T-cell (primary cell): ENCODE measurements at regions not wholly inside any gene's neighbourhood (a gene's known extent, or its start where the extent isn't known, plus 50 kb on each side); places are given as distances from the start of the nearest gene placed in this dataset.

Experiments
- ATAC-seq, 4 experiments: fragments of 200-7000 bp in 3 of 4; fragments of 150-1000 bp in 1 of 4; cut with Tn5 transposase; replicated peaks in 1 of 4; 1 replicate in 3 of 4; 2 replicates in 1 of 4; pipeline ENCODE4 v1.10.0; 2021; ENCODE audit warnings: moderate library complexity in 3 of 4, mild to moderate bottlenecking in 2 of 4, moderate number of reproducible peaks in 1 of 4
- CTCF ChIA-PET, 2 donors: fragments of 300-600 bp; sonication (Branson Sonifier 250); formaldehyde crosslinking; loops; one replicate each; lab custom pipeline; 2022; ENCODE audit warnings: antibody characterized with exemption in 2 of 2; lab: Charles Lee
- POLR2A ChIA-PET, 2 donors: fragments of 300-600 bp; sonication (Branson Sonifier 250); formaldehyde crosslinking; loops; one replicate each; lab custom pipeline; 2022; ENCODE audit warnings: antibody characterized with exemption in 2 of 2; lab: Charles Lee
- DNase-seq, 35 experiments: peaks; one replicate each; pipeline versions ENCODE4 v3.0.0 to v3.0.0-alpha.2; 2013 to 2023
- H3K27ac ChIP-seq: one replicate; pipeline ENCODE4 v1.5.1; 2013; ENCODE audit warnings: low read length
- H3K27me3 ChIP-seq, 2 experiments: replicated peaks in 1 of 2; 1 replicate in 1 of 2; 2 replicates in 1 of 2; pipeline versions ENCODE4 v1.6.1 to v1.7.0; 2013; ENCODE audit warnings: low read length in 1 of 2, mixed read lengths in 1 of 2; ENCODE audit not compliant: control insufficient read depth in 2 of 2, insufficient read depth in 2 of 2; ENCODE audit errors: extremely low read depth in 1 of 2
- H3K36me3 ChIP-seq, 2 donors: 1 replicate in 1 of 2; 2 replicates in 1 of 2; pipeline versions ENCODE4 v1.6.1 to v1.7.0; 2013; ENCODE audit warnings: low read length in 1 of 2; ENCODE audit not compliant: control insufficient read depth in 2 of 2, insufficient read depth in 1 of 2; ENCODE audit errors: extremely low read depth in 1 of 2
- H3K4me1 ChIP-seq, 2 experiments: 1 replicate in 1 of 2; 2 replicates in 1 of 2; pipeline versions ENCODE4 v1.6.1 to v1.7.0; 2013; ENCODE audit warnings: low read length in 2 of 2, mixed read lengths in 1 of 2; ENCODE audit not compliant: insufficient read depth in 2 of 2, control insufficient read depth in 1 of 2; ENCODE audit errors: extremely low read depth in 1 of 2
- H3K4me3 ChIP-seq, 2 donors: 1 replicate in 1 of 2; 2 replicates in 1 of 2; pipeline versions ENCODE4 v1.5.1 to v1.7.0; 2013; ENCODE audit warnings: mild to moderate bottlenecking in 2 of 2, low read length in 1 of 2, moderate library complexity in 1 of 2; ENCODE audit not compliant: control insufficient read depth in 1 of 2; ENCODE audit errors: extremely low read depth in 1 of 2
- H3K9me3 ChIP-seq: 2 replicates; pipeline ENCODE4 v1.7.0; 2013
- H3K27ac Mint-ChIP-seq, 2 donors: one replicate each; pipeline ENCODE4 v1.8.0; 2020 to 2021; ENCODE audit warnings: mild to moderate bottlenecking in 2 of 2, mixed read lengths in 2 of 2
- H3K27me3 Mint-ChIP-seq, 2 donors: one replicate each; pipeline ENCODE4 v1.8.0; 2021 to 2022; ENCODE audit warnings: mixed read lengths in 2 of 2
- H3K36me3 Mint-ChIP-seq: one replicate; pipeline ENCODE4 v1.8.0; 2021; ENCODE audit warnings: mixed read lengths
- H3K4me1 Mint-ChIP-seq, 3 donors: one replicate each; pipeline ENCODE4 v1.8.0; 2020 to 2022; ENCODE audit warnings: mixed read lengths in 3 of 3, mild to moderate bottlenecking in 1 of 3
- H3K4me3 Mint-ChIP-seq, 3 donors: one replicate each; pipeline ENCODE4 v1.8.0; 2020 to 2022; ENCODE audit warnings: mild to moderate bottlenecking in 3 of 3, mixed read lengths in 3 of 3, moderate library complexity in 3 of 3
- H3K9me3 Mint-ChIP-seq, 3 donors: one replicate each; pipeline ENCODE4 v1.8.0; 2020 to 2022; ENCODE audit warnings: mixed read lengths in 3 of 3
- WGBS: methylation state at CpG from one replicate; pipeline ENCODE4 v1.1.5; 2013; ENCODE audit warnings: missing lambda C conversion rate; ENCODE audit not compliant: insufficient coverage; 5-methylcytosine and 5-hydroxymethylcytosine counted together

- ChIA-PET POLR2A (no interaction called here), CTCF (no interaction called here)
- Histone ChIP-seq H3K36me3 (no peaks in the 10 kb centered on the region), H3K9me3 (no peaks in the 10 kb centered on the region), H3K4me3 (no peak overlapping the region), H3K4me1 (no peaks in the 10 kb centered on the region), H3K27ac (no peak overlapping the region), H3K27me3 (no peaks in the 10 kb centered on the region)
- H3K27me3 Mint-ChIP-seq = peaks cover 0 to 5% of the 10 kb centered on the region in 2 donors
- H3K9me3 Mint-ChIP-seq = peaks cover 0 to 4% (median 0%) of the 10 kb centered on the region in 3 donors
- no peak overlapping the region for H3K27ac Mint-ChIP-seq
- ATAC-seq (no peak), DNase-seq (no peak)
- no peaks in the 10 kb centered on the region for H3K36me3 Mint-ChIP-seq
- no CpG with 5 or more reads among the region's 2 CpGs for WGBS
- H3K4me3 Mint-ChIP-seq = no peak overlapping the region
- H3K4me1 Mint-ChIP-seq = no peaks in the 10 kb centered on the region
Observed at GRCh38 chr4:12689457-12689856, 794.7 kb downstream of the RAB28 start.

GRCh38 chr4:12679217-12679616 lies 804.9 kb downstream of the RAB28 start:
- Histone ChIP-seq H3K4me1 (no peaks in the 10 kb centered on the region), H3K4me3 (no peak overlapping the region), H3K27ac (no peak overlapping the region), H3K36me3 (no peaks in the 10 kb centered on the region), H3K9me3 (no peaks in the 10 kb centered on the region), H3K27me3 (no peaks in the 10 kb centered on the region)
- DNase-seq (no peak), ATAC-seq (no peak)
- H3K4me1 Mint-ChIP-seq = no peaks in the 10 kb centered on the region
- H3K27ac Mint-ChIP-seq = no peak overlapping the region
- POLR2A ChIA-PET = no interaction called here
- H3K9me3 Mint-ChIP-seq = peaks cover 7 to 15% (median 13%) of the 10 kb centered on the region in 3 donors
- CTCF ChIA-PET = no interaction called here
- no CpG with 5 or more reads among the region's 2 CpGs for WGBS
- H3K36me3 Mint-ChIP-seq = no peaks in the 10 kb centered on the region
- no peak overlapping the region for H3K4me3 Mint-ChIP-seq
- H3K27me3 Mint-ChIP-seq = no peaks in the 10 kb centered on the region

- no peaks in the 10 kb centered on the region for H3K27me3 Mint-ChIP-seq
- H3K36me3 ChIP-seq = no peaks in the 10 kb centered on the region
- no peaks in the 10 kb centered on the region for H3K9me3 ChIP-seq
- H3K4me3 Mint-ChIP-seq = no peak overlapping the region
- no peaks in the 10 kb centered on the region for H3K36me3 Mint-ChIP-seq
- H3K4me3 ChIP-seq = no peak overlapping the region
- no peak for DNase-seq
- peaks cover 10 to 26% (median 20%) of the 10 kb centered on the region in 3 donors for H3K9me3 Mint-ChIP-seq
- ATAC-seq = no peak
- no peaks in the 10 kb centered on the region for H3K4me1 Mint-ChIP-seq
- H3K27ac ChIP-seq = no peak overlapping the region
- H3K27me3 ChIP-seq = no peaks in the 10 kb centered on the region
- H3K27ac Mint-ChIP-seq = no peak overlapping the region
- POLR2A ChIA-PET = no interaction called here
- CTCF ChIA-PET = no interaction called here
- no peaks in the 10 kb centered on the region for H3K4me1 ChIP-seq
Observed at GRCh38 chr4:12674184-12674583, 810.0 kb downstream of the RAB28 start.

GRCh38 chr4:12672303-12672702 lies 811.8 kb downstream of the RAB28 start:
- Mint-ChIP-seq H3K36me3 (no peaks in the 10 kb centered on the region), H3K4me3 (no peak overlapping the region), H3K9me3 (peaks cover 10 to 26% (median 20%) of the 10 kb centered on the region in 3 donors), H3K27ac (no peak overlapping the region), H3K27me3 (no peaks in the 10 kb centered on the region), H3K4me1 (no peaks in the 10 kb centered on the region)
- no CpG with 5 or more reads among the region's 4 CpGs for WGBS
- no peak overlapping the region for H3K27ac ChIP-seq
- H3K4me1 ChIP-seq = no peaks in the 10 kb centered on the region
- no peaks in the 10 kb centered on the region for H3K9me3 ChIP-seq
- ChIA-PET POLR2A (interaction anchor here in 1 of 2 donors (0.6 kb wide), 1 partner anchor 394 kb away, joined by 3 read pairs; no protein-coding TSS in a partner anchor), CTCF (no interaction called here)
- H3K36me3 ChIP-seq = no peaks in the 10 kb centered on the region
- ATAC-seq = no peak
- no peak overlapping the region for H3K4me3 ChIP-seq
- H3K27me3 ChIP-seq = no peaks in the 10 kb centered on the region
- DNase-seq = no peak

- no peaks in the 10 kb centered on the region for H3K27me3 ChIP-seq
- no peak overlapping the region for H3K4me3 ChIP-seq
- H3K27ac ChIP-seq = no peak overlapping the region
- DNase-seq (no peak), ATAC-seq (no peak)
- CTCF ChIA-PET = no interaction called here
- no peaks in the 10 kb centered on the region for H3K27me3 Mint-ChIP-seq
- H3K36me3 Mint-ChIP-seq = no peaks in the 10 kb centered on the region
- POLR2A ChIA-PET = no interaction called here
- H3K4me1 ChIP-seq = no peaks in the 10 kb centered on the region
- H3K4me1 Mint-ChIP-seq = no peaks in the 10 kb centered on the region
- H3K9me3 Mint-ChIP-seq = peaks cover 0 to 9% (median 8%) of the 10 kb centered on the region in 3 donors
- H3K27ac Mint-ChIP-seq = no peak overlapping the region
- no peak overlapping the region for H3K4me3 Mint-ChIP-seq
- no CpG with 5 or more reads among the region's 2 CpGs for WGBS
- H3K36me3 ChIP-seq = no peaks in the 10 kb centered on the region
- no peaks in the 10 kb centered on the region for H3K9me3 ChIP-seq
Observed at GRCh38 chr4:12658146-12658545, 826.0 kb downstream of the RAB28 start.

- H3K27me3 Mint-ChIP-seq = no peaks in the 10 kb centered on the region
- WGBS = no CpG with 5 or more reads among the region's 3 CpGs
- H3K4me1 Mint-ChIP-seq = no peaks in the 10 kb centered on the region
- CTCF ChIA-PET = no interaction called here
- POLR2A ChIA-PET = no interaction called here
- no peaks in the 10 kb centered on the region for H3K27me3 ChIP-seq
- H3K27ac Mint-ChIP-seq = no peak overlapping the region
- H3K4me1 ChIP-seq = no peaks in the 10 kb centered on the region
- no peaks in the 10 kb centered on the region for H3K36me3 Mint-ChIP-seq
- no peak overlapping the region for H3K27ac ChIP-seq
- no peaks in the 10 kb centered on the region for H3K36me3 ChIP-seq
- no peak overlapping the region for H3K4me3 Mint-ChIP-seq
- no peak overlapping the region for H3K4me3 ChIP-seq
- DNase-seq = no peak
- ATAC-seq = no peak
- peaks cover 0 to 4% (median 3%) of the 10 kb centered on the region in 3 donors for H3K9me3 Mint-ChIP-seq
- H3K9me3 ChIP-seq = no peaks in the 10 kb centered on the region
Observed at GRCh38 chr4:12651876-12652275, 832.3 kb downstream of the RAB28 start.

GRCh38 chr4:12645732-12646131 lies 838.4 kb downstream of the RAB28 start:
- POLR2A ChIA-PET = no interaction called here
- Histone ChIP-seq H3K36me3 (no peaks in the 10 kb centered on the region), H3K27ac (no peak overlapping the region), H3K4me1 (no peaks in the 10 kb centered on the region), H3K4me3 (no peak overlapping the region), H3K9me3 (no peaks in the 10 kb centered on the region), H3K27me3 (no peaks in the 10 kb centered on the region)
- H3K27ac Mint-ChIP-seq = no peak overlapping the region
- ATAC-seq (no peak), DNase-seq (no peak)
- no peaks in the 10 kb centered on the region for H3K9me3 Mint-ChIP-seq
- no peaks in the 10 kb centered on the region for H3K36me3 Mint-ChIP-seq
- H3K4me1 Mint-ChIP-seq = no peaks in the 10 kb centered on the region
- CTCF ChIA-PET = no interaction called here
- no peaks in the 10 kb centered on the region for H3K27me3 Mint-ChIP-seq
- no peak overlapping the region for H3K4me3 Mint-ChIP-seq
